NCI-H82 treated with DMSO at 0.1 percent for 48 hours (cell line): ENCODE measurements at regions not wholly inside any gene's neighbourhood (a gene's known extent, or its start where the extent isn't known, plus 50 kb on each side); places are given as distances from the start of the nearest gene placed in this dataset.

Source experiments
- DNase-seq: peaks from one replicate; lab custom pipeline; 2025; ENCODE audit not compliant: unreplicated experiment; lab: John Stamatoyannopoulos, UW

DNA sequence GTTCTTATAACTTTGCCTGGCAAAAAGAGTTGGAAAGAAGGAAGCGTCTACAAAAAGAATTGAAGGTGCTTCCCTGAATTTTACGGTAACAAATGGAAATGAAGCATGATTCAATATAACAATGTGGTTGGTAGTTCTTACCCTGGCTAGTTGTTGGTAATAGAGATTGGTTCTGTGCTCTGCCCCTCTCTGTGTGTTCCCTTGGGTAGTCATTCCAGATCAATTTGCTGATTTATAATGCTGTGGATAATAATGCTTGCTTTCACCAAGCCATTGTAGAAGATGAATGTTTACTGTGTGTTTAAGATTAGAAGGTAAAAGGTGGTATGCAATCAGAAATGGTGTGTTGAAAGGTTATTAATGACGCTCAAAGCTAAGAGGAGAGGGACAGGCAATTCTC is 577.8 kb upstream of the NXPH2 start:
- DNase-seq: no peak

DNA sequence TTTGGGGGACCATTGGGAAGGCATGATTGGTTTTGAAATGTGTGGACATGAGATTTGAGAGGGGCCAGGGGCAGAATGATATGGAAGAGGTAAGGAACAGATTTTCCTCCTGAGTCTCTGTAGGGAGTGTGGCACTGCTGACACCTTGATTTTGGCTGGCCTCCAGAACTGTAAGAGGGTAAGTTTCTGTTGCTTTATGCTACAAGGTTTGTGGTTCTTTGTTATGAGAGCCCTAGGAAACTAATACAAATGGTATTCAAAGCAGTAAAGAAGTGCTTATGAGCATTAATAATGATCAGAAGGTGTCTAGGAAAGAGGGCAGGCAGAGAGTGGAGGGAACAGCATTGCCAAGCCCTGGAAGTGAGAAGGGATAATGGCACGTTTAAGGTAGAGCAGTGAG is 574.3 kb upstream of the NXPH2 start:
- DNase-seq: no peak

DNA sequence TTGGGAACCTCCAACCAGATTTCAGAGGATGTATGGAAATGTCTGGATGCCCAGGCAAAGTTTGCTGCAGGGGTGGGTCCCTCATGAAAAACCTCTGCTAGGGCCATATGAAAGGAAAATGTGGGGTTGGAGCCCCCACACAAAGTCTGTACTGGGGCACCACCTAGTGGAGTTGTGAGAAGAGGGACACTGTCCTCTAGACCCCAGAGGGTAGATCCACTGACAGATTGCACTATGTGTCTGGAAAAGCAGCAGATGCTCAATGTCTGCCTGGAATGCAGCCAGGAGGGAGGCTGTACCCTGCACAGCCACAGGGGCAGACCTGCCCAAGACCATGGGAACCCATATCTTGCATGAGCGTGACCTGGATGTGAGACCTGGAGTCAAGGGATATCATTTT is 573.7 kb upstream of the NXPH2 start:
- no peak for DNase-seq

DNA sequence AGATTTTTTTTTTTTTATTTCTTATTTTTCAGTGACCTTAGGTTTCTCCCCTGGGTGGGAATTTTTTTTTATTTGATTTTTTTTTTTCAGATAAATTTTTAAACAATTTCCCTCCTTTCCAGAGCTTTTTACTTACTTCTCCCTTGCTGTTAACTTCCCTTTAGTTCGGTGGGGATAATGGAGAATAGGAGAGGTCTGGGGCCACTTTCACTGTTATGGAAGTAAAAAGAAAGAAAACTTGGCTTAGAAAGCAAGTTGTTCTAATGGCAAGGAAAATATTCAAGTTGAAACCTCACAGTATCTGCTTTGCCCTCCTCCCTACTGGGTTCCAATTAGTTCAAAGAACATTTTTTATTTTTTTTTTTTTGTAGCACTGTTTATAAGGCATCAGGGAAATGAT is 537.1 kb upstream of the NXPH2 start:
- no peak for DNase-seq

DNA sequence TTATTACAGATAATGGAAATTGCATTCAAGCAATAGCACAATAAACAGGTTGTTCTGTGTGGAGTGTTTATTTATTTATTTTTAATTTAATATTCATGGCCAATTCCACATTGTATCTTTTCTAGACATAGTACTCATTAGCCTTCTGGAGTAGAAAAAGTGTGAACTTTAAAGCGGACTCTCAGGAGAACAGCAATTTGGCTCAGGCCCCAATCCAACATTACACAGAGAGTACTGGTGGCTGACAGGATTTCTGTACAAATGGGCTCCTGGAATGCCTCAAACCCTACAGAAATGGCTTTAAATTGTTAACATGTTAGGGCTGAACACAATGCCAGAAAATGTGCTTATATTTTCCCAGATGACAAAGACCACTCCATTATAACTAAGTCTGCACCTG is 533.9 kb upstream of the NXPH2 start:
- DNase-seq: no peak

DNA sequence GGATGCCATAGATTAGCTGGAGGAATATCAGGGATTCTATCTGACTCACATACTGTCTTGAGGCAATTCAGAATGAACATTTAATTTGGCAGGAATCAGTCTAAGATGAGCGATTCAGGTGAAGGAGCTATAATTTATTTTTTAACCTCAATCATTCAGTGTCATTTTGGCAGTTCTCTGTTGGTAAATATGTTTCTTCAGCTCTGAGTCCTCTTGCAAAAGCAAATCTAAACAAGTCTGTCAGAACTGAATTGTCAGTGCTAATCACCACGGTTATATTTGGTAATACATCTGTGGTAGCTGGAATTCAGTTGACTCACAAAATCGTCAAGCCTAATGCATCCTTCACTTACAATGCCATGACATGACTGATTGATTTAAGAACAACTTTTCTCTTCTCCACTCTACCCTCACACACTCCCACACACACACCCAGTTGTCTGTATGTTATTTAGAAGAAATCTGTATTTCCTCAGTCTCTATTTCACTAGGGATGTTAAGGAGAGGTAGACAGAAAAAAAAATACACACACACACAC is 516.6 kb upstream of the NXPH2 start:
- DNase-seq: no peak

DNA sequence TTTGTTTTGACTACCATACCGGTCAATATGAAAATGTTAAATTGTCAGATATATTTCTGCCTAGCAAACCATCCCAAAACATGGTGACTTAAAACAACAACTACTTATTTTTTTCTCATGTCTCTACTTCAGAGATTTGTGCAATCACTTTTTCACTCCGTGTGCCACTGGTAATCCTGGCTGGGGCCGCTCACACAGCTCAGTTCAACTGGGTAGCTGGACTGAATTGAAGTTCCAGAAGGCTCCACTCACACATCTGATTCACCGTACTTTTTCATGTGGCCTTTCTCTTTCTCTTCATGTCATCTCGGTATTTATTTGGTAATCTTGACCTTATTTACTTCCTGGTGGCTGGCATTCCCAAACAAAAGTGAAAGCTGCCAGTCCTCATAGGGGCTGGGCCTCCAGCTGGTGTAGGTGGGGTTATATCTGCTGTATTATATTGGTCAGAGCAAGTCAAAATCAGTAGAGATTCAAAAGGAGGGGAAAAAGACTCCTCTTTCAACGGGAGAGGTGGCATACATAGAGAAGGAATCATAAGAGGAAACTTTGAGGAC is 513.9 kb upstream of the NXPH2 start:
- no peak for DNase-seq

DNA sequence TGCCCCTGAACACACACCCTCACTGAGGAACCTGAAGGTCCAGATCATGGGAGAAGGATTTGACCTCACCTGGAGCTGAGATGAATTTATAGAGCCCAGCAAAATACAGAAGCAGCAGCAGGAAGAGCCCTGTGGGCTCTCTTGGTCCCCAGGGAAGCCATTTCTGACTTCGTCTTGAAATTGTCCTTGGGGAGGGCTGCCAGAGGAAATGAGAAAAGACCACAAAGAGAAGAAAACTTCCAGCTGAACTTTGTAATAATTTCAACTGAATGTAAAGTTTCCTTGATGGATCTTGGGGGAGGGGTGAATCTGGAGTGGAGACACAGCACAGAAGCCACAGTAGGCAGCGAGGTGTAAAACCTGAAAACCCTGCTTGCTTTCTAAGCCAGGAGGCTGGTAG is 500.9 kb upstream of the NXPH2 start:
- no peak for DNase-seq

DNA sequence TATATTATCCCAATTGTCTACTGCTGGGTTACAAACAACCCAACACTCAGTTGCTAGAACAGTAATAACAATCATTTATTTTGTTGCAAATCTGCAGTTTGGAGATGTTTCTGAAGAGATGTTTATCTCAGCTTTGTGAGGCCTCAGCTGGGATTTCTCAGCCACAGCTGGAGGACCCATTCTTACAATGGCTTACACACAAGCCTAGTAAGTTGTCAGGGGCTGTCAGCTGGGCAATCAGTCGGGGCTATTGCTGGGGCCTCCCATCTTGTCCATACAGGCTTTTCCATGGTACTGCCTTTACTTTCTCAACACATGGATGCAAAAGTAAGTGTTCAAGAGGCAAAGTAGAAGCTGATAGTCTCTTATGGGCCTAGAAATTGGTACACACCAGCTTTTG is 491.7 kb upstream of the NXPH2 start:
- no peak for DNase-seq

DNA sequence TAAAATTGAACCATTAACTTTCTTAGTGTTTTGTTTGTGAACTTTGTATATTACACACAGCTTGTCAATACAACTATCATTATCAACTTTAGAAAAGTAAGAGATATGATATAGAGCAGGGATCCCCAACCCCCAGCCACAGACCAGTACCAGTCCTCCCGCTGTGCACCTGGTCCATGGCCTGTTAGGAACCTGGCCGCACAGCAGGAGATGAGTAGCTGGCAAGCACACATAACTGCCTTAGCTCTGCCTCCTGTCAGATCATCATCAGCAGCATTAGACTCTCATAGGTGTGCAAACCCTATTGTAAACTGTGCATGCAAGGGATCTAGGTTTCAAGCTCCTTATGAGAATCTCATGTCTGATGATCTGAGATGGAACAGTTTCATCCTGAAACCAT is 491.0 kb upstream of the NXPH2 start:
- DNase-seq: no peak

DNA sequence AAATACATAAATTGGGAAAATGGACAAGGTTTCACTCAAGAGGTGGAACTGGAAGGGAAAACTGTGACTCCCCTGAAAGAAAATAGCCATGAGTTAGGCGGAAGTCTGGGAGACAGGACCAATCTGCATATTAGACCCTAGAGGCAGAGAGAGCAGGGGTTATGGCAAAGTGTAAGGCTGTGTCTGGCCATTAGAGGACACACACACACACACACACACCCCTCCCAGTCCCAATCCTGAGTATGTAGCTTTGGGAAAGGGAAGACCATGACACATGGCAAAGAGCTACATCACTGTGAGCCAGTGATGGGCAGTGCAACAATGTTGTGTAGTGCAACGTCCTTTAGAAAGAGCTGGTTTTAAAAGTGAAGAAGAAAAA is 479.9 kb upstream of the NXPH2 start:
- DNase-seq: no peak

DNA sequence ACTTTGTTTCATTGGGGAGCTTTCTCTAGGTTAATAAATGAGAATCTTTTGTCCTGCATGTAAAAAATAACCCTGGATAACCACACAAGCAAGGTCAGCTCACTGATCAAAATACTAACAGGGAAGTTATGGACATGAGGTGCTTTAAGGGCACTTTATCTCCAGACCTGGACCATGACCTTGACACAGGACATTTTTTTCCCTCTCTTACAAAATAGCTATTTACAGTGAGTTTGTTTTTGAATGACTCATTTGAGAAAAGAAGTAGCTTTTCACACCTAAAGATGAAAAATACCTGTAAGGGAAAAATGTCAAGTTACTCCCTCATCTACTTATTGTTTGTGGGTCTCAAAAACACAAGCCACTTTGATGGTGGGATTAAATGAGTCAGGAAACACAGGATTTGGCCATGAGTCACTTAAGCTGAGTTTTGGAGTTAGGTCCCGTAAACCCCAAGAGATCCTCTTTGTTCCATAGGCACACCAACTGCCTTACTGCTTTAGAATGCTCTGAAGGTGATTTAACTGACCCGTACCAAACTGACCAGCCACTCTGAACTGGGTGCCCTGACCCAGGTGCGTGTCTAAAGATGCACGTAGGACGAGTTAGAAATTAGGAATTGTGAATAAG is 479.3 kb upstream of the NXPH2 start:
- DNase-seq: no peak

DNA sequence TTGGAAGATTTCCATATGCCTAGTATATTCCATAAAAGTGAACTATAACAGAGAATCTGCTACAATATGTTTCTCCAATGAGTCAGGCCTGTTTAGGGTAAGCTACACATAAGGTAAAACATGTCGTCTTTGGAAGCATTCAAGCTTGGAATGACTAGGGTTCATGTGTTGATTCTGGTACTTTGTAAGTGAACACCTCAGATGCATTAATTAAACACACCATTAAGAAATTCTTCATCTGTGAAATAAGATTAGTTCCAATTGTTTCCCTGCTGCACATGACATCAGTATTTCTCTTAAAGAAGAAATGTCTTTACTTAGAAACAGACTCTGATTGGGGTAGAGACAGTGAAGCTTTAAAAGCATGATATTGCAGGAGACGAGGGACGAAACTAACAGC is 461.1 kb upstream of the NXPH2 start:
- no peak for DNase-seq

DNA sequence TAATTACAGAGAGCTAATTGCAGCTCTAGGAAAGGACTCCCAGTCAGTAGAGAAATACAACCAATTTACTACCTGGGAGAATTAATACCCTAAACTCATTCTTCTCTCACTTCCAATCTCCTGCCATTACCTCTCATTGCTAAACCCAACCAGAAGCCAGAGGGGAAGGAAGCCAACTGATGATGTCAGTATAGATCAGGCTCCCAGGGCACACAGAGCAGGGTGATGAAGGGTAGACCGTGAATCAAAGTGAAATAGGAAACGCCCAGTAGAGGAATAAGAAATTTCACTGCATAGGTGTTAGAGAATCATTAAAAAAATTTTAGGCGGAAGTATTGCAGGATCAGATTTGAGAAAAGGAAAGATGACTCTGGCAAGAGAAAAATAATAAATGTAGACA is 456.8 kb upstream of the NXPH2 start:
- DNase-seq: no peak

DNA sequence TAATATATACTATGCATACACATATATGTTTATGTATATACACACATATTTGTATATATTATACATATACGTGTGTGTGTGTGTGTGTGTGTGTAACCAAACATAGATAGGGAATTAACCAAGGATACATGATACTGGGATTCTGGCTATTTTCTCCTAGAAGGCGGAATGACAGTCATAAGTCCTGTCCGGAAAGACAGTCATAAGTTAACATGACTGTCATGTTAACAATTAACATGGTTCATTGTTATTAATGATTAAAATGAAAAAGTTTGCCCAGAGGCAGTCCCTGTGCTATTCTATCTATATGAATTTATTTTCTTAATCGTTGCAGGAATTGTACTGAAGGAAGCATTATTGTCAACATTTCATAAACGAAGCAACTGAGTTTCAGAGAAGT is 450.7 kb upstream of the NXPH2 start:
- DNase-seq: no peak

DNA sequence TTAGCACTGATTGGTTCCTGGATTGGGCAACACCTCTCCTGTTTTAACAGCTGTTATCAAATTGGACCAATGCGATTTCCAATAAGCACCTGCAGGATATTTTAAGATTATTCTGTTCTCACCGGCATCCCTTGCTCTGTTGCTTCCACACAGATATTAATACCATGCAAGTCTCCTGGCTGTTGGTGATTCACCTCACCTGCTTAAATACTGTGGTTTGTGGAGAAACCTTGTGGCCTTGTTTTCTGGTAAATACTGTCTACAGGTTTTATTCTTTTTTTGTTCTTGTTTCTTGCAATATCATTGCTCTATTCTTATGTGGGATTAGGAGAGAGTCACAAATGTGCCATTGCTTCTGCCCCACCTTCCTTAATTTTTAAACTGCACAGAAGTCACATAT is 448.1 kb upstream of the NXPH2 start:
- DNase-seq: no peak

DNA sequence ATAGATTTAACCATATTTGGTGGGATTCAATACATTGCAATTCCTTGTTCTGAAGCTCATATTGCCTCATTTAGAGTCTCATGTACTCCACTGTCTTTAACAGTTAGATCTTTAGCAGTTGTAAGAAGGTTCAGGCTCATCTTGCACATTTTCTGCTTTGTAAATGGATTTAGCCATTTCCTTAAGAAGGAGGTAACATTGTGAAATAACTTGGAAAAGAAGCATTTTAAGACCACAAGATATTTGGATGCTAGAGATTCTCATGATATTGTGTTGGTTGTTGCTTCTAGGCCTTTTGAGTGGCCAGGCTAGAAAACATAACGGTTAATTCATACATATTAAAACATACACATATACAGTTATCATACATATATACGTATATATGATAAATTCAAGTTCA is 445.8 kb upstream of the NXPH2 start:
- DNase-seq: no peak

DNA sequence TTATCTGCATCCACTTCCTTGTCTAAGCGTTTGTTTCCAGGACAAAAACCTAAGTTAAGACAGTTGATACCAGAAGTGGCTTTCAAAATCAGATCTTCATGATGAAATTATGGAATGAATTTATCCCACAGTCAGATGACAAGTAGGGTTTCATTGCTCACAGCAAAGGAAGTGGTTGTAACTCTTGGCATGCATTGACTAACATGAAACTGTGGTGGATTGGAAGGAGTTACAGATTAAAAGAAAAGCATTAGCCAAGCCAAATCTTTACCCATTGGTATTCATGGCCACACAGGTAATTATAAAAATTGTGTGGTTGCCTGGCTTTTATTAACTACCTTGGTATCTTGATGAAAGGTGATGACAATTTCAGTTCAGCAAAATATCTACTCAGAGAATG is 438.0 kb upstream of the NXPH2 start:
- no peak for DNase-seq

DNA sequence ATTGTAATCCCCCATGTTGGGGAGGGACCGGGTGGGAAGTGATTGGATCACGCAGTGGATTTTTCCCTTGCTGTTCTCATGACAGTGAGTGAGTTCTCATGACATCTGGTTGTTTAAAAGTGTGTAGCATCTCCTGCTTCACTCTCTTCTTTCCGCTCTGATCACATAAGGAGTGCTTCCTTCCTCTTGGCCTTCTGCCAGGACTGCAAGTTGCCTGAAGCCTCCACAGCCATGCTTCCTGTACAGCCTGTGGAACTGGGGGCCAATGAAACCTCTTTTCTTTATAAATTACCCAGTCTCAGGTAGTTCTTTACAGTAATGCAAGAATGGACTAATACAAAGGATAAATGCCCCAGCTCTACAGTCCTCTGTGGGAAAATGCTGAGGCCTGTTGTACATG is 437.5 kb upstream of the NXPH2 start:
- DNase-seq: no peak

DNA sequence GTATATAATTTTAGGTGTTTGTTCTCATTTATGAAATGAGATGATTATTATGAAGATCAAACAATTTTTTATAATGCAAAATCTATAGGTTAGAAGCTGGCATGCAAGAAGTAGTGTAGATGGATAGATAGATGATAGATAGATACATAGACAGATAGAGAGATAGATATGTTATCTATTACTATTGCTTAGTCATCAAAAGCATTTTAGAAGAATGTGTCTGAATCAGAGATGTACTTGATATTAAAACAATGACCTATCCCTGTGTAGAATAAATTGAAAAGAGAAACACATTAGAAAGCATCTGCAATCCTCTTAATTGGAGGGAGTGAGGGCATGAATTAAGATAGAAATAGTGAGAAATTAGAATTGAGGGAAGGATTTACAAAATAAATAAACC is 436.2 kb upstream of the NXPH2 start:
- DNase-seq: no peak

DNA sequence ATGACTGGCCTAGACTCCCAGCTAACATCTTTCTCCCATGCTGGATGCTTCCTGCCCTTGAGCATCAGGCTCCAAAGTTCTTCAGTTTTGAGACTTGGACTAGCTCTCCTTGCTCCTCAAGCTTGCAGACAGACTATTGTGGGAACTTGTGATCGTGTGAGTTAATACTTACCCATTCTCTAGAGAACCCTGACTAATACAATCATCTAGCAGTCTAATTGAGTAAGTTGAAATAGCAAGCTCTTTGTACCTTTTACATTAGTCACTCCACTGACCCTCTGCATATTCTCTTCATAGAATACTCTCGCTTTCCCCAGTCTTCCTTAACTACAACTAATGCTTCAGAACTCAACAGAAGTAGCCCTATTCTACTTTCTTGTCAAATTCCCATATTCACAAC is 434.6 kb upstream of the NXPH2 start:
- no peak for DNase-seq

DNA sequence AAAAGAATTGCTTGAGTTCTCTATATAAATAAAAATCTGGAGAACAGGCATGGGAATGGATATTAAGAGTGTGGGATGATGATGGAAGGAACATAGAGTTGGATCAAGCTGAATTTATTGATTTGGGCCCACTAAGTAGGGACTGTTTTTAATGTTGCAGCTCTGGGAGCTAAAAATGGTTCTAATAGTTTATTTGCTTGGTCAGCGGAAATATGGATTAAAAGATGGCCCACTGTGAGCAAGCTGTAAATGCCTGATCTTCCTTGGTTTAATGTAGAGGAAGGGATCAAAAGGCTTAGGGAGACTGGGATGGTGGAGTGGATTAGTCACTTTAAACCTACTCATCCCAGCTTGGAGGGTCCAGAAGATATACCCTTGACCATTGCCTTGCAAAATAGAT is 429.4 kb upstream of the NXPH2 start:
- no peak for DNase-seq

DNA sequence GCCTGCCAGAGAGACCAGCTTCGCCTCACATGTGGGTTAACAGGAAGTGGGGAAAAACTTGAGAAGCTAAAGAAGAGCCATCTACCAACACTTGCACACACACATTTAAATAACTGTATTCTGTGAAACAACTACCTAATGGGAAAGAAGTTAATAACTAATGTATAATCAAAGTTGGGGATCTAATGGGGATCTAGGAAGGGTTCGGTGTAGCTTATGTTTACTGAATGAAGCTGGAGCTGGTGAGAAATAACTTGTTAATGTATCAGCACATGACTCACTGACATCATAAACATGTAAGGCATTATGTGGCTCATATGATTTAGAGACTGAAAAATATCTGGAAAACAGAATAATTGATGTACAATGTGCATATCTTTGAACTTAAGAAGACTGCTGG is 421.3 kb upstream of the NXPH2 start:
- DNase-seq: no peak
